DND-41 (cell line): ENCODE measurements at regions not wholly inside any gene's neighbourhood (a gene's known extent, or its start where the extent isn't known, plus 50 kb on each side); places are given as distances from the start of the nearest gene placed in this dataset.

Experiments
- ATAC-seq: fragments of 200-7000 bp; cut with Tn5 transposase; 3 replicates; pipeline ENCODE4 v1.9.1; 2021; ENCODE audit warnings: low read depth; ENCODE audit not compliant: insufficient read depth
- DNase-seq: peaks from one replicate; pipeline ENCODE4 v3.0.0-alpha.2; 2020
- H2AFZ ChIP-seq: 2 replicates; pipeline ENCODE4 v1.6.0; 2012; ENCODE audit warnings: low read depth, low read length
- H3K27ac ChIP-seq: 2 replicates; pipeline ENCODE4 v1.5.1; 2012; ENCODE audit warnings: low read length, inconsistent platforms
- H3K27me3 ChIP-seq: fragments of 200-600 bp; sonication (generic); 2 replicates; pipeline ENCODE4 v1.6.0; 2012; ENCODE audit warnings: low read length, mild to moderate bottlenecking, inconsistent platforms; ENCODE audit not compliant: insufficient read depth, poor library complexity
- H3K36me3 ChIP-seq: 2 replicates; pipeline ENCODE4 v1.5.1; 2012; ENCODE audit warnings: low read length, inconsistent platforms; ENCODE audit not compliant: insufficient read depth
- H3K4me1 ChIP-seq: 2 replicates; pipeline ENCODE4 v1.5.1; 2012; ENCODE audit warnings: mild to moderate bottlenecking, low read length; ENCODE audit not compliant: insufficient read depth
- H3K4me2 ChIP-seq: 2 replicates; pipeline ENCODE4 v1.6.0; 2012; ENCODE audit warnings: mild to moderate bottlenecking, moderate library complexity, low read length, inconsistent platforms; ENCODE audit not compliant: insufficient read depth
- H3K4me3 ChIP-seq, 2 experiments: fragments of 200-600 bp in 1 of 2; shearing (Covaris generic) in 1 of 2; 2 replicates each; pipeline ENCODE4 v1.5.1; 2012 to 2016; ENCODE audit warnings: inconsistent platforms in 2 of 2, low read length in 2 of 2, mild to moderate bottlenecking in 2 of 2, low read depth in 1 of 2, moderate library complexity in 1 of 2
- H3K79me2 ChIP-seq: 2 replicates; pipeline ENCODE4 v1.6.0; 2012; ENCODE audit warnings: low read length, inconsistent platforms; ENCODE audit not compliant: insufficient read depth
- H3K9ac ChIP-seq: 2 replicates; pipeline ENCODE4 v1.6.0; 2012; ENCODE audit warnings: low read depth, mild to moderate bottlenecking, inconsistent platforms, low read length, moderate library complexity
- H3K9me3 ChIP-seq: 2 replicates; pipeline ENCODE4 v1.5.1; 2012; ENCODE audit warnings: low read length, moderate library complexity, mild to moderate bottlenecking, inconsistent platforms; ENCODE audit not compliant: insufficient read depth, severe bottlenecking
- H4K20me1 ChIP-seq: 2 replicates; pipeline ENCODE4 v1.6.0; 2012; ENCODE audit warnings: low read length; ENCODE audit not compliant: insufficient read depth
- EZH2 ChIP-seq: IDR thresholded peaks from 3 replicates; pipeline ENCODE4 v1.6.1; 2012; ENCODE audit warnings: borderline replicate concordance, low read depth, mild to moderate bottlenecking, moderate library complexity, low read length, inconsistent platforms; ENCODE audit not compliant: severe bottlenecking
- TF ChIP-seq, protein P1 (sequence below): IDR thresholded peaks from 2 replicates; pipeline ENCODE4 v1.5.1; 2012; ENCODE audit warnings: borderline replicate concordance, low read length, moderate library complexity, mild to moderate bottlenecking; ENCODE audit not compliant: poor library complexity, severe bottlenecking; ENCODE audit errors: extremely low read depth

DNA sequence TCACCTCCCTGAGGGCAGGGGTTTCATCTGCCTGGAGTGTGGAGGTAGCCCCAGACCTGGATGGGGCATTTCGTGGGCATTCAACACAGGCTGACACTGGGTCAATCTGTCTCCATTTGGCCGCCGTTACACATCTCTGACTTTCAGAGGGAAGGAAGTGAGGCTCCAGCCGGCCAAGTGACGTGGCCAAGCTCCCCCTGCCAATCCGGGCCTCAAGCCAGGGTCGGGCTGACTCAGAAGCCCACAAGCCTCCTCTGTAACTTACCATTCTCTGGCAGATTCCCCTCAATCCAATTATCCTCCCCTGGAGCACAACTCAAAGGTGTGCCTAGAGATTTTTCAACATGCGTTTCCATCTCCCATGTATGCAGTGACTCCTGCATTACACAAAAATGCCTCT, 227.6 kb downstream of the KLF13 start:
- H3K27me3 ChIP-seq: peaks cover 3% of the 10 kb centered on the region
- no peaks in the 10 kb centered on the region for H3K9me3 ChIP-seq
- H3K4me1 ChIP-seq: no peaks in the 10 kb centered on the region
- H3K9ac ChIP-seq: no peak overlapping the region
- no peak for ATAC-seq
- TF ChIP-seq, protein P1, sequence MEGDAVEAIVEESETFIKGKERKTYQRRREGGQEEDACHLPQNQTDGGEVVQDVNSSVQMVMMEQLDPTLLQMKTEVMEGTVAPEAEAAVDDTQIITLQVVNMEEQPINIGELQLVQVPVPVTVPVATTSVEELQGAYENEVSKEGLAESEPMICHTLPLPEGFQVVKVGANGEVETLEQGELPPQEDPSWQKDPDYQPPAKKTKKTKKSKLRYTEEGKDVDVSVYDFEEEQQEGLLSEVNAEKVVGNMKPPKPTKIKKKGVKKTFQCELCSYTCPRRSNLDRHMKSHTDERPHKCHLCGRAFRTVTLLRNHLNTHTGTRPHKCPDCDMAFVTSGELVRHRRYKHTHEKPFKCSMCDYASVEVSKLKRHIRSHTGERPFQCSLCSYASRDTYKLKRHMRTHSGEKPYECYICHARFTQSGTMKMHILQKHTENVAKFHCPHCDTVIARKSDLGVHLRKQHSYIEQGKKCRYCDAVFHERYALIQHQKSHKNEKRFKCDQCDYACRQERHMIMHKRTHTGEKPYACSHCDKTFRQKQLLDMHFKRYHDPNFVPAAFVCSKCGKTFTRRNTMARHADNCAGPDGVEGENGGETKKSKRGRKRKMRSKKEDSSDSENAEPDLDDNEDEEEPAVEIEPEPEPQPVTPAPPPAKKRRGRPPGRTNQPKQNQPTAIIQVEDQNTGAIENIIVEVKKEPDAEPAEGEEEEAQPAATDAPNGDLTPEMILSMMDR: no peak
- TF ChIP-seq EZH2: no peak
- H2AFZ ChIP-seq: no peak overlapping the region
- no peak overlapping the region for H3K4me3 ChIP-seq
- no peaks in the 10 kb centered on the region for H3K36me3 ChIP-seq
- DNase-seq: no peak
- H3K4me2 ChIP-seq: no peak overlapping the region
- H4K20me1 ChIP-seq: no peaks in the 10 kb centered on the region
- no peaks in the 10 kb centered on the region for H3K79me2 ChIP-seq
- H3K27ac ChIP-seq: no peak overlapping the region

DNA sequence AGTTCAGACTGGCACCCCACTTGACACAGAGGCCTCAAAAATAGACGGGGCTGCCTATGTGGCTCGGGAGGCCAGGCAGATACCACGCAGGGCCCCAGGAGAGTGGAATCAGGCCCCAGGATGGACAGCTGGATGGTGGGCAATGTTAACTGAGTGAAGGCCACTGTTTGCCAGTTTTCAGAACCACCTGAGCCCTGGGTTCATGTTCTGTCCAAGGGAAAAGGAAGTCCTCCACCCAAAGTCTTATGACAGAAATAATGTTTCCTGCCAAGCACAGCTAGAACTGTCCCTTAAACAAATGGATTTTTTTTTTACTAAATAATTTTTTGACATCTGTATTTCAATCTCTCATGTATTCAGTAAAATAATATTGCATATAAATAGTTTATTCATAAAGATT, 228.4 kb downstream of the KLF13 start:
- ATAC-seq (no peak), DNase-seq (no peak)
- H4K20me1 ChIP-seq: no peaks in the 10 kb centered on the region
- no peak overlapping the region for H3K4me2 ChIP-seq
- no peaks in the 10 kb centered on the region for H3K9me3 ChIP-seq
- no peak overlapping the region for H2AFZ ChIP-seq
- no peaks in the 10 kb centered on the region for H3K36me3 ChIP-seq
- peaks cover 3% of the 10 kb centered on the region for H3K27me3 ChIP-seq
- TF ChIP-seq, protein P1: no peak
- TF ChIP-seq EZH2: no peak
- H3K27ac ChIP-seq: no peak overlapping the region
- H3K4me1 ChIP-seq: no peaks in the 10 kb centered on the region
- H3K79me2 ChIP-seq: no peaks in the 10 kb centered on the region
- H3K4me3 ChIP-seq: no peak overlapping the region
- H3K9ac ChIP-seq: no peak overlapping the region

DNA sequence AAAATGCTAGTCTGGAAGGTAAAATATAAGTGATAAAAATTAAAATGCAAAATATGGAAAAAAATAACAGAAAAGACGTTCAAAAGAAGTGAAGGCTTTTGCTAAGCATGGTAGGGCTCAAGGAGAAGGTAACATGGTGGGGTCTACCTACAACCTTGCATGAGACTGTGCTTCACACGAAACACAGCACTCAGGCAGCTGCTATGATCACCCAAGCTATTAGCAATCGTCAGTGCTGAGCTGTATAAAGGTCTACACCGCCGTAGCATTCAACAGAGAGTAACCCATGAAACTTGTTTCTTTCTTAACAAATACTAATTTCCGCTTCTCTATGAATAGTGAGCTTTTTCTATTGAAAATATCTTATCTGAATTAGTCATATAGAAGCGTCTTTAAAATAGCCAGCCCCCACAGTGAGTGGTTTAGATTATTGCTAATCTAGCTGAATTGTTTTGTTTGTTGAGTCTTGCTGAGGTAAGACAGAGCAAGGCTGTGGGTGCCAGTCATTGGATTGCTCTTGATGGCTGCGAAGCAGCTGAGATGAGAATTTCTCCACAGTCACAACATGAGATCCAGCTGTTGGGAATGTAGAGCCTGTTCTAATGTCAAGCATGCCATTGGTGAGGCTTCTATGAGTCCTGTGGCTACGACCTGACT, 230.0 kb downstream of the KLF13 start:
- no peak overlapping the region for H3K27ac ChIP-seq
- H3K4me2 ChIP-seq: no peak overlapping the region
- ATAC-seq (no peak), DNase-seq (no peak)
- no peak overlapping the region for H3K9ac ChIP-seq
- no peaks in the 10 kb centered on the region for H3K36me3 ChIP-seq
- no peaks in the 10 kb centered on the region for H3K27me3 ChIP-seq
- H3K9me3 ChIP-seq: no peaks in the 10 kb centered on the region
- no peaks in the 10 kb centered on the region for H4K20me1 ChIP-seq
- TF ChIP-seq, protein P1: no peak
- no peak for TF ChIP-seq EZH2
- no peaks in the 10 kb centered on the region for H3K79me2 ChIP-seq
- H3K4me3 ChIP-seq: no peak overlapping the region
- H2AFZ ChIP-seq: no peak overlapping the region
- no peaks in the 10 kb centered on the region for H3K4me1 ChIP-seq

DNA sequence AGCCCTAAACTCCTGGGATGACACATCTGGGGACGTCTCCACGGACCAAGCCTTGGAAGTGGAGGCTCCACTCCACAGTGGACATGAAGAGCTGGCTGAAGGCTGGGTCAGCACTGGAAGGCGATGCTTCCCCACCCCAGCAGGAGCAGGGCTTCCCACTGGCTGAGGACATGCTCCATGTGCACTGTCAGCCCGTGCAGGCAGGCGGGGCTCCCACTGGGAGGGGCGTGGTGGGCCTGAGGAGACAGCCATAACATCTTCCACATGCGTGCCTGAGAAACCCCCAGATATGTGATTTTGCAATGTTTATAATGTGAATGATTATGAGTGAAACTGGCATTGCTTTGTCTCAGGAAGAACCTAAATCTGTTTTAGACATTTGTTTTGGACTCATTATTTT, 231.3 kb downstream of the KLF13 start:
- Histone ChIP-seq H3K9me3 (no peaks in the 10 kb centered on the region), H4K20me1 (no peaks in the 10 kb centered on the region), H2AFZ (no peak overlapping the region), H3K79me2 (no peaks in the 10 kb centered on the region), H3K27ac (no peak overlapping the region), H3K4me1 (no peaks in the 10 kb centered on the region), H3K4me2 (no peak overlapping the region), H3K4me3 (no peak overlapping the region), H3K36me3 (no peaks in the 10 kb centered on the region), H3K27me3 (no peaks in the 10 kb centered on the region), H3K9ac (no peak overlapping the region)
- DNase-seq (no peak), ATAC-seq (no peak)
- TF ChIP-seq EZH2: no peak
- TF ChIP-seq, protein P1: no peak
